ENCODE measurements at regions not wholly inside any gene's neighbourhood (a gene's known extent, or its start where the extent isn't known, plus 50 kb on each side); places are given as distances from the start of the nearest gene placed in this dataset.

GRCh38 chr9:11348366-11348765 is 735.6 kb upstream of the PTPRD start:
- TF ChIP-seq CTCF (IDR thresholded peaks at IDR 0.05) (no peak), POLR2AphosphoS5 (IDR thresholded peaks at IDR 0.05; ENCODE audit: low read depth, low read length) (no peak), REST (IDR thresholded peaks at IDR 0.05; ENCODE audit: insufficient read depth in 1 of 2, low read depth in 2 of 2, low read length in 1 of 2) (no peak), SIN3A (IDR thresholded peaks at IDR 0.05; ENCODE audit: borderline replicate concordance, insufficient read depth, low read depth, low read length) (no peak), TCF7L2 (IDR thresholded peaks at IDR 0.05; ENCODE audit: low read depth, low read length) (no peak)

Data from Panc1 (cell line).